GM21447 (cell line): ENCODE measurements at regions not wholly inside any gene's neighbourhood (a gene's known extent, or its start where the extent isn't known, plus 50 kb on each side); places are given as distances from the start of the nearest gene placed in this dataset.
"Not testable (repeated sequence)": the region's sequence is repeated elsewhere in the genome, so short reads cannot be mapped to it uniquely, and the experiment has no call there.

Experiments used
- ATAC-seq: cut with Tn5 transposase; IDR thresholded peaks from one replicate; pipeline ENCODE4 v1.9.1; 2021; ENCODE audit not compliant: unreplicated experiment

- no peak for ATAC-seq
Observed at GRCh38 chr7:94173436-94173835, 169.3 kb upstream of the BET1 start.

DNA sequence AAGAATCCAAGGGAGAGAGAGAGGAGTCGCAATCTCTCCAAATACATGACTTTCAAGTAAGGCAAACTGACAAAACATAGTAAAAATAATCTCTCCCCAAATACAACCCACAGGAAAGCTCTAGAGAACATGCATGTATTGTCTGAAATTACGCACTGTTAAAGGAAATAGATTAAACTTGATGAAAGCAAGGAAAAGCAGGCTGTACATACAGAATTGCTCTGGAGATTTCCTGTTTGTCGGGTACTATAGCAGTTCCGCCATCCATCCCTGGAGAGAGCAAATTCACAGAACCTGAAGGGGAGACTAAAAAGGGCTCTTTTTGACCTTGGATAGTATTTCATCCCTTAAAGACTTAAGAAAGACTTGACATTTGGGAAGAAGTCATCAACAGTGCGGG, 170.2 kb upstream of the BET1 start:
- ATAC-seq: no peak

- no peak for ATAC-seq
Observed at GRCh38 chr7:94174956-94175355, 170.8 kb upstream of the BET1 start.

DNA sequence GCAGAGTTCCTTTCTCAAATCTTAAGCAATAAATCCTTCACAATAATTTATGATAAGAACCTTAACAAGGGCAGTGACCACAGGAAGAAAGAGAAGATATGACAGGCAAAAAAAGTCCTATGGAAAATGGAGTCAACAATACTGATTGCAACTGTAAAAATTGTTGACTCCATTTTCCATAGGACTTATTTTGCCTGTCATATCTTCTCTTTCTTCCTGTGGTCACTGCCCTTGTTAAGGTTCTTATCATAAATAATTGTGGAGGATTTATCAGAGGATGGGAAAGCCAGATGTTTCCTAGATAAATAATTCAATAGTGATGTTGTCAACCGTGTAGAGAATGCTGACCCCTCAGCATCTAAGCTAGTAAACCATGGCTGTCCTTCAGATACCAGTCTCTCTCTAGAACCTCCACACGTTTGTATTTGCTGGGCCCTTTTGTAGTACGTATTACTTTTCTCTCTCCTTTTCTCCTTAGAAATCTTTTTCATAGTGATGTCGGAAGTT, 172.6 kb upstream of the BET1 start:
- ATAC-seq: no peak

DNA sequence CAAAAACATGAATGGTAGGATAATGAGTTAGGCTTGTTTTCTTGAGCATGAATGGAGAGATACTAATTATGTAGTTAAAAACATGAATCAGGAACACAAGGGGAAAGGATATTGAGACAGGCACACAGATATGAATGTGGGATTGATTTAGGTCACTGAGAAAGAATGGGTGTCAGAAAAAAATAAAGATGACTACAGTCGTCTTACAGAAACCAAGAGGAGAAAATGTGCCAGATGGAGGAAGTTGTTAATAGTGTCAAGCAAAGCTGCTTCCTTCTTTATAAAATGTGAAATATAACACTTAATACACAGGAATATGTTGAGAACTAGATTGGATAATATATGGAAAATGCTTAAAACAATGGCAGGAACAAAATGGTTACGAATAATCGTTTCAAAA, 173.3 kb upstream of the BET1 start:
- ATAC-seq: no peak

- peak; percentile 98 for ATAC-seq
Observed at GRCh38 chr7:94178230-94178629, 174.1 kb upstream of the BET1 start.

GRCh38 chr7:94179466-94179865, 175.3 kb upstream of the BET1 start:
- ATAC-seq: no peak

DNA sequence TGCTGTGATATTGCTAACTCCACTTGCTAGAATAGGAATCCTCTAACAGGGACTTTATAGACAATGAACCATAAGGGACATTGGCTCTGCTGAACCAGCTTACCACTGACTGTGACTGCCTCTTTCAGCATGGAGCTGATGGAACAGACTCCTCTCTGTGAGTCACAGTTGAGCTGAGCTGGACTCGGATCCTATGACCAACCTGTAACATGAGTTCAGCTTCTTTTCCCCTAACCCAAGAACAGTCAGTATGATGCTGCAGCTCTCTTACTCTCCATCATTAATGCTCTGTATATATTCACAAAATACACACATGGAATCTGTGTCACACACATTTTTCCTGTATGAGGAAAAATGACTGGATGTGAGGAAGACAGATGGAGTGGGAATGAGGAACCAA, 177.9 kb upstream of the BET1 start:
- ATAC-seq: no peak

DNA sequence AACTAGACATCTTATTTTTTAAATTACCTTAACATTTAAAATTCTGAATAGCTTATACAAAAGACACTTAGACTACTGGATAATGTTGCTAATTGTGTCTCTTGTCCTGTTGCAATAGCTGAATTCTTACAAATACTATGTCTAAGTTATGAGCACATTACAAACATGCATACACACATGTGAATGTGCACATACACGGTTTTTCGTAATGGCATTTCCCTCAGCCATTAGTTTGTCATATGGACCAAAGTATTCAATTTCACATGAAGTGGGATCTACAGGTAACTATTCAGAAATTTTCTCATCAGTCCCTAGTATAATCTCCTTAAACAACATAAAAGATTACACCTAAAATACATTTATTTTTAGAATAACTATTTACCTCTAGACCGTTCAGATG, 178.6 kb upstream of the BET1 start:
- no peak for ATAC-seq

GRCh38 chr7:94183289-94183749, 179.2 kb upstream of the BET1 start:
- ATAC-seq: no peak

- no peak for ATAC-seq
Observed at GRCh38 chr7:94183891-94184290, 179.7 kb upstream of the BET1 start.

GRCh38 chr7:94188350-94188749, 184.2 kb upstream of the BET1 start:
- ATAC-seq: no peak

DNA sequence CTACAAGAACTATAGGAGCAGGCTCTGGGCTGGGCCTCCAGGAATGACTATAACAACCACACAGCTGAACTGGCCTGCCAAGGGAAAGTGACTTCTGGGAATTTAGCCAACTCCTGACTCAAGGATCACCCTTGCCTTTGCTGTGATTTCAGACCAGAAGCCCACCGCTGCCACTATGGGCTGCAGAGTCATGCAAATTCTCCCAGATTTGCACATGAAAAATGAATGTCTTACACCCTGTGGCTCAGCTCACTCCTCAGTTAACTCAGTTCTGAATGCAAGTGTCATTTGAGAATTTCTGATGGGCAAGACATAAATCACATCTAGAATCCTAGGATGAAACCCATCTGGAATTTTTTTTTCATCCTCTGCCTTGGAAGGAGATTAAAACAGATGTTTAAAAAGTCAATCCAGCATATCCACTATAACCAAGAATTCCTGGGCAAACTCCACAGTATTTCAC, 186.5 kb upstream of the BET1 start:
- no peak for ATAC-seq

DNA sequence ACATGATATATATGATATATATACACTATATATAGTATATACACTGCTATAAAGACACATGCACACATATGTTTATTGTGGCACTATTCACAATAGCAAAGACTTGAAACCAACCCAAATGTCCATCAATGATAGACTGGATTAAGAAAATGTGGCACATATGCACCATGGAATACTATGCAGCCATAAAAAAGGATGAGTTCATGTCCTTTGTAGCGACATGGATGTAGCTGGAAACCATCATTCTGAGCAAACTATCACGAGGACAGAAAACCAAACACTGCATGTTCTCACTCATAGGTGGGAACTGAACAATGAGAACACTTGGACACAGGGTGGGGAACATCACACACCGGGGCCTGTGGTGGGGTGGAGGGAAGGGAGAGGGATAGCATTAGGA, 190.3 kb upstream of the BET1 start:
- ATAC-seq: not testable (repeated sequence)

- no peak for ATAC-seq
Observed at GRCh38 chr7:94195201-94195600, 191.0 kb upstream of the BET1 start.

DNA sequence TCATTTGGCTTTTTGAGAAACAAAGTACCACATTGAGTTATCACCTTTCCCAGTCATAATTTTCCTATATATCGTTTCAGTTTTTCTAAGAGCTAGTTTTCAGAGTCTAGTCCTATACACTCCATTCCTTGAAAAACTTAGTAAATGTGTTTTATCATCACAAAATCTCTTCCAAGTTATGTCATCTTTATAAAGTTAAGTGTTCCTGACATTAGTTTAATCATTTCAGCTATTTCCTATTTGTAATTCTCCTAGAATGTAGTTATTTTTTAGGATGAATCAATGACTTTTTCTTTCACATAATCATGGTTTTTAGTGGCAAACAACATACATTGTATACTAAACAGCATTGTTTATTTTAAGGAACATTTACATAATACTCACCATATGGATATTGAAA, 191.7 kb upstream of the BET1 start:
- ATAC-seq: no peak

- ATAC-seq: no peak
Observed at GRCh38 chr7:94205529-94205928, 189.2 kb upstream of the COL1A2 start.

- no peak for ATAC-seq
Observed at GRCh38 chr7:94206295-94206694, 188.4 kb upstream of the COL1A2 start.

GRCh38 chr7:94212160-94212559, 182.5 kb upstream of the COL1A2 start:
- no peak for ATAC-seq

GRCh38 chr7:94216944-94217461, 177.7 kb upstream of the COL1A2 start:
- ATAC-seq: no peak

DNA sequence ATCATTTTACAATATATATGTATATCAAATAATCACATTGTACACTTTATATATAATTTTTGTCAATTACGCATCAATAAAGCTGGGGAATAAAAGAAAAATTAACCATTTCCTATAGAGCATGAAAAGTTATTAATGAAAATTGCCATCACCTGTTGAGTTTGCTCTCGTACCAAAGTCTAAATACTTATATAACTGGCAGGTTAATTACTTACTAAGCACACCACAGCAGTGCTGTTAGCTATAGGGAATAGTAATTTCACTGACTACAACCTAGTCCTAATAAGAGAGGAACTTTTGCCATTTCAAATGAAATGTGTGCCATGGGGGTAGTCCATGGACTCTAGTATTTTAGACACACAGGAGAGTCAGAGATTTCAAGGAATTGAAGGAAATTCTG, 176.9 kb upstream of the COL1A2 start:
- no peak for ATAC-seq

DNA sequence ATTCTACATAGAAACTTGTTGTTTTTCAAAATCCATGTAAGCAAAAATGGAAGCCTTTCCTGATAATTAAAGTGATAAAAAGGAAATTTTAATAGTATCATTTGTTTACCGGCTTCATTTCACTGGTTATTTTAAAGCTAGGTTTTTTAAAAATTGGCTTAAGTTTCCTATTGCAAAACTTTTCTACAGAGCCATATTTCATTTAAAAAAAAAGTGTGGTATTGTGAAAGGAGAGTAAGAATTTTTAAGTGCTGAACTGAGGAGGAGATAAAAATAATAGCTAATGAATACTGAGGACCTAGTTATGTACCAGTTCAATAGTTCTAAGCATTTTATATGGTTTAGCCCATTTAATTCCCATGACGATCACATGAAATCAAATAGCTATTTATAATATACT, 172.2 kb upstream of the COL1A2 start:
- no peak for ATAC-seq

DNA sequence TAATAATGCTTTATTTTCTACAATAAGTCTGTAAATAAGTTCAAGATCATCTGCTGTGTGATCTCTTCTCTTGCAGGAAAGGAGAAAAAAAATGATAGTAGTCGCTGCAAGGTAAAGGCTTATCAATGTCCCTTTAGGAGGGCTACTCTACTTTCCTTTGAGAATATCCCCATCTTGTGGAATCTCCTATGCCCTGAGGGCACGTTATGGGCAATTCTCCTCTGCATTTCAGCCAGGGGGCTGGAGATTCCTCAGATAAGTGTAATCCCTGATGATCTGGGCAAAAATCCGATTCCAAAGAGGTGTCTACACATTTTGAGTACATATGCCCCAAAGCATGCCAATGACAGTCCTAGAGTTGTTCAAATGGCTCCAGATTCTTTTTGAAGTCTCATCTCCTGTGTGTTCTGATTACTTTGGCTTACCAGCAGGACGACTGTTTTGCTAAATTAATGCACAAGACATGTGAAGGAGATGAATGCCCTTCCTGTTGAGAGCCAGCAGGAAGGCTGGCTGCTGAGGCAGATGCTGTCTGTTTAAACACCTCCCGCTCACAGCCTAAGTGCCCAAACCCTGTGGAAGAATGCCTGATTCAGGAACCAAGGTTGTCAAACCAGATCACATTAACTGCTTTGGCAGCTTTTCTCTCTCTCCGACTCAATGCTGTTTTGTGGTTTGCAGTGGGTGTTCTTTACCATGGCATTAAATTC, 171.2 kb upstream of the COL1A2 start:
- ATAC-seq: no peak
